SJSA1 (cell line): ENCODE measurements at regions not wholly inside any gene's neighbourhood (a gene's known extent, or its start where the extent isn't known, plus 50 kb on each side); places are given as distances from the start of the nearest gene placed in this dataset.

Source experiments
- DNase-seq, 2 experiments: peaks; one replicate each; pipeline ENCODE4 v3.0.0-alpha.2; 2015 to 2020; ENCODE audit warnings: low spot score in 2 of 2, low read depth in 1 of 2
- H3K27ac ChIP-seq: fragments of 250-450 bp; sonication (Bioruptor Pico); 2 replicates; pipeline ENCODE4 v1.5.1; 2020; ENCODE audit warnings: mild to moderate bottlenecking, moderate library complexity
- H3K27me3 ChIP-seq: fragments of 250-450 bp; sonication (Bioruptor Pico); replicated peaks from 2 replicates; pipeline ENCODE4 v1.5.1; 2020; ENCODE audit warnings: mild to moderate bottlenecking, moderate library complexity
- H3K36me3 ChIP-seq: fragments of 250-450 bp; sonication (Bioruptor Pico); 2 replicates; pipeline ENCODE4 v1.5.1; 2020; ENCODE audit warnings: mild to moderate bottlenecking
- H3K4me1 ChIP-seq: fragments of 250-450 bp; sonication (Bioruptor Pico); replicated peaks from 2 replicates; pipeline ENCODE4 v1.6.1; 2021; ENCODE audit warnings: mild to moderate bottlenecking
- H3K4me3 ChIP-seq: fragments of 250-450 bp; sonication (Bioruptor Pico); 2 replicates; pipeline ENCODE4 v1.5.1; 2020; ENCODE audit warnings: mild to moderate bottlenecking
- H3K9me3 ChIP-seq: fragments of 250-450 bp; sonication (Bioruptor Pico); replicated peaks from 2 replicates; pipeline ENCODE4 v1.5.1; 2020; ENCODE audit warnings: mild to moderate bottlenecking

GRCh38 chr2:51595836-51596235 is 563.9 kb upstream of the NRXN1 start:
- no peak overlapping the region for H3K27ac ChIP-seq
- H3K4me1 ChIP-seq = no peaks in the 10 kb centered on the region
- H3K27me3 ChIP-seq = no peaks in the 10 kb centered on the region
- DNase-seq = no peak
- H3K36me3 ChIP-seq = no peaks in the 10 kb centered on the region
- no peak overlapping the region for H3K4me3 ChIP-seq
- 0 out of 2 replicates have a peak, but pooled peaks cover 4% of the 10 kb centered on the region for H3K9me3 ChIP-seq

- Histone ChIP-seq H3K9me3 (peaks cover 7% of the 10 kb centered on the region; the same call in 1 of the 2 replicates), H3K36me3 (no peaks in the 10 kb centered on the region), H3K4me3 (no peak overlapping the region), H3K27ac (no peak overlapping the region), H3K27me3 (no peaks in the 10 kb centered on the region), H3K4me1 (no peaks in the 10 kb centered on the region)
- no peak for DNase-seq
Measured at GRCh38 chr2:51581636-51582267, 549.8 kb upstream of the NRXN1 start.

GRCh38 chr2:51579412-51579811 is 547.5 kb upstream of the NRXN1 start:
- Histone ChIP-seq H3K4me3 (no peak overlapping the region), H3K36me3 (no peaks in the 10 kb centered on the region), H3K4me1 (no peaks in the 10 kb centered on the region), H3K27ac (no peak overlapping the region), H3K27me3 (no peaks in the 10 kb centered on the region), H3K9me3 (peaks cover 7% of the 10 kb centered on the region; the same call in 1 of the 2 replicates)
- DNase-seq = no peak

GRCh38 chr2:51575181-51575580 is 543.2 kb upstream of the NRXN1 start:
- Histone ChIP-seq H3K27ac (no peak overlapping the region), H3K27me3 (no peaks in the 10 kb centered on the region), H3K9me3 (no peaks in the 10 kb centered on the region), H3K4me3 (no peak overlapping the region), H3K36me3 (no peaks in the 10 kb centered on the region), H3K4me1 (no peaks in the 10 kb centered on the region)
- DNase-seq = no peak

DNA sequence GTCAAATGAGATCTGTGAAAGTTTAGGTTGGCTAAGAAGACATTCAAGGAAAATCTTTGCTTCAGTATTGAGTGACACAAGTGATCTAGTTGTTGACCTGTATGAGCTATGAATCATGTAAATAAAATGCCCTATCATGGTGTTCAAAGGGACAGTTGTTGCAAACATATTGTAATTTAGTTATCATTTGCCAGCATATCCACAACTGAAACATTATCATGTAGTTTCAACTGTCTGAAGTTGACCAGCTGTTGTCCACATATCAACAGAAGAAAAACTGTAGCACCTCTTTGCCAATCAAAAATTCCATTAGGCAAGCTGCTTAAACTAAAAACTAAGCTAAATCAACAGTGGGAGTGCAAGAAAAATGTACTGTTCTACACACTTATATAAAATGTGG is 527.1 kb upstream of the NRXN1 start:
- peaks cover 8% of the 10 kb centered on the region; the same call in 1 of the 2 replicates for H3K9me3 ChIP-seq
- DNase-seq = no peak
- no peaks in the 10 kb centered on the region for H3K36me3 ChIP-seq
- H3K27me3 ChIP-seq = no peaks in the 10 kb centered on the region
- H3K4me3 ChIP-seq = no peak overlapping the region
- no peak overlapping the region for H3K27ac ChIP-seq
- H3K4me1 ChIP-seq = no peaks in the 10 kb centered on the region

- no peaks in the 10 kb centered on the region for H3K4me1 ChIP-seq
- peaks cover 4% of the 10 kb centered on the region; the same call in 1 of the 2 replicates for H3K9me3 ChIP-seq
- no peaks in the 10 kb centered on the region for H3K36me3 ChIP-seq
- no peaks in the 10 kb centered on the region for H3K27me3 ChIP-seq
- no peak overlapping the region for H3K27ac ChIP-seq
- no peak for DNase-seq
- no peak overlapping the region for H3K4me3 ChIP-seq
Measured at GRCh38 chr2:51553476-51553875, 521.5 kb upstream of the NRXN1 start.

GRCh38 chr2:51535763-51536162 is 503.8 kb upstream of the NRXN1 start:
- Histone ChIP-seq H3K36me3 (no peaks in the 10 kb centered on the region), H3K27me3 (no peaks in the 10 kb centered on the region), H3K27ac (no peak overlapping the region), H3K4me3 (no peak overlapping the region), H3K9me3 (peaks cover 4% of the 10 kb centered on the region; the same call in 1 of the 2 replicates), H3K4me1 (no peaks in the 10 kb centered on the region)
- no peak for DNase-seq

- no peaks in the 10 kb centered on the region for H3K4me1 ChIP-seq
- DNase-seq = no peak
- H3K4me3 ChIP-seq = no peak overlapping the region
- no peaks in the 10 kb centered on the region for H3K27me3 ChIP-seq
- H3K36me3 ChIP-seq = no peaks in the 10 kb centered on the region
- H3K9me3 ChIP-seq = peaks cover 9% of the 10 kb centered on the region; the same call in 1 of the 2 replicates
- H3K27ac ChIP-seq = no peak overlapping the region
Measured at GRCh38 chr2:51534166-51534565, 502.2 kb upstream of the NRXN1 start.

DNA sequence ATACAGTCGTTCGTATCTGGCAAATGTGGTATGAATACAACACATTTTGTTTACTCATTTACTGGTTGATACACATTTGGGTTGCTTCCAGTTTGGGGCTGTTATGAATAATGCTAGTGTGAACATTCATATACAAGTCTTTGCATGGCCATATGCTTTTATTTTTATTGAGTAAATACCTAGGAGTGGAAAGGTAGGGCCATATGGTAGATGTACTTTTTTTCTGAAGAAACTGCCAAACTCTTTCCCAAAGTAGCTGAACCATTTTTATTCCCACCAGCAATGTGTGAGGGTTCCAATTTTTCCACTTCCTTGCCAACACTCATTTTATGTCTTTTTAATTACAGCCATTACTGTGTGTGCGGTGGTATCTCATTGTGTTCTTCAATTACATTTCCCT is 496.2 kb upstream of the NRXN1 start:
- Histone ChIP-seq H3K9me3 (peaks cover 10% of the 10 kb centered on the region; the same call in 1 of the 2 replicates), H3K36me3 (no peaks in the 10 kb centered on the region), H3K27ac (no peak overlapping the region), H3K4me3 (no peak overlapping the region), H3K4me1 (no peaks in the 10 kb centered on the region), H3K27me3 (no peaks in the 10 kb centered on the region)
- DNase-seq = no peak

DNA sequence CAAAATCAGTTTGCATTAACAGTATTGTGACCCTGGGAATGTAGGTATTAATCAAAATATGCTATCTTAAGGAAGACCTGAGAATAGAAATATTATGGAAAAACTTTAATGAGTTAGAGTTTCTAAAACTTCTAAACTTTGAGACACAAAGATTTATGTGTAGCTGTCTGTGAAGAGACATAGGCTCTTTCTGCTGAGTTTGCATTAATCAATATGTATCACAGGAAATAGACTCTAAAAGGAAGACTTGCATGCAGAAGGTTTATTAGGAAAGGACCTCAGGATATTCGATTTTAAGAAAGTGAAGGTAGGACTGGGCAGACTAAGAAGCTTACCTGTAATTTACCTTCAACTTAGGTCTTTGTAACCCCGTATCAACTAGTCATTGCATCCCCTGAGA is 494.8 kb upstream of the NRXN1 start:
- Histone ChIP-seq H3K4me1 (no peaks in the 10 kb centered on the region), H3K9me3 (peaks cover 10% of the 10 kb centered on the region; the same call in 1 of the 2 replicates), H3K36me3 (no peaks in the 10 kb centered on the region), H3K27ac (no peak overlapping the region), H3K4me3 (no peak overlapping the region), H3K27me3 (no peaks in the 10 kb centered on the region)
- no peak for DNase-seq

- Histone ChIP-seq H3K9me3 (0 out of 2 replicates have a peak, but pooled peaks cover 2% of the 10 kb centered on the region), H3K36me3 (no peaks in the 10 kb centered on the region), H3K27me3 (no peaks in the 10 kb centered on the region), H3K4me3 (no peak overlapping the region), H3K4me1 (no peaks in the 10 kb centered on the region), H3K27ac (no peak overlapping the region)
- no peak for DNase-seq
Measured at GRCh38 chr2:51516667-51517066, 484.7 kb upstream of the NRXN1 start.

GRCh38 chr2:51511002-51511401 is 479.1 kb upstream of the NRXN1 start:
- Histone ChIP-seq H3K4me1 (no peaks in the 10 kb centered on the region), H3K4me3 (no peak overlapping the region), H3K36me3 (no peaks in the 10 kb centered on the region), H3K9me3 (no peaks in the 10 kb centered on the region), H3K27me3 (no peaks in the 10 kb centered on the region), H3K27ac (no peak overlapping the region)
- DNase-seq = no peak

GRCh38 chr2:51510303-51510702 is 478.4 kb upstream of the NRXN1 start:
- Histone ChIP-seq H3K27ac (no peak overlapping the region), H3K4me1 (no peaks in the 10 kb centered on the region), H3K27me3 (no peaks in the 10 kb centered on the region), H3K36me3 (no peaks in the 10 kb centered on the region), H3K4me3 (no peak overlapping the region), H3K9me3 (no peaks in the 10 kb centered on the region)
- no peak for DNase-seq

- H3K27ac ChIP-seq = no peak overlapping the region
- H3K4me3 ChIP-seq = no peak overlapping the region
- H3K4me1 ChIP-seq = no peaks in the 10 kb centered on the region
- no peaks in the 10 kb centered on the region for H3K36me3 ChIP-seq
- no peaks in the 10 kb centered on the region for H3K27me3 ChIP-seq
- no peak for DNase-seq
- no peaks in the 10 kb centered on the region for H3K9me3 ChIP-seq
Measured at GRCh38 chr2:51505533-51505932, 473.6 kb upstream of the NRXN1 start.
